ENCODE measurements at regions not wholly inside any gene's neighbourhood (a gene's known extent, or its start where the extent isn't known, plus 50 kb on each side); places are given as distances from the start of the nearest gene placed in this dataset.

GRCh38 chr7:31284106-31284505, 56.4 kb downstream of the NEUROD6 start:
- H3K9me3 ChIP-seq, result no peaks in the 10 kb centered on the region
- intact Hi-C loops (cut with DNase I), result no loop called here
- H3K4me1 ChIP-seq, result no peaks in the 10 kb centered on the region
- no peaks in the 10 kb centered on the region for H3K36me3 ChIP-seq
- WGBS, 2 donors, result 40 to 50% methylated on average over 4 of the region's 4 CpGs
- DNase-seq, result no peak
- H3K4me3 ChIP-seq (replicated peaks in 1 of 3), result no peak overlapping the region
- no peak overlapping the region for H3K27ac ChIP-seq
- TF ChIP-seq, protein P1, sequence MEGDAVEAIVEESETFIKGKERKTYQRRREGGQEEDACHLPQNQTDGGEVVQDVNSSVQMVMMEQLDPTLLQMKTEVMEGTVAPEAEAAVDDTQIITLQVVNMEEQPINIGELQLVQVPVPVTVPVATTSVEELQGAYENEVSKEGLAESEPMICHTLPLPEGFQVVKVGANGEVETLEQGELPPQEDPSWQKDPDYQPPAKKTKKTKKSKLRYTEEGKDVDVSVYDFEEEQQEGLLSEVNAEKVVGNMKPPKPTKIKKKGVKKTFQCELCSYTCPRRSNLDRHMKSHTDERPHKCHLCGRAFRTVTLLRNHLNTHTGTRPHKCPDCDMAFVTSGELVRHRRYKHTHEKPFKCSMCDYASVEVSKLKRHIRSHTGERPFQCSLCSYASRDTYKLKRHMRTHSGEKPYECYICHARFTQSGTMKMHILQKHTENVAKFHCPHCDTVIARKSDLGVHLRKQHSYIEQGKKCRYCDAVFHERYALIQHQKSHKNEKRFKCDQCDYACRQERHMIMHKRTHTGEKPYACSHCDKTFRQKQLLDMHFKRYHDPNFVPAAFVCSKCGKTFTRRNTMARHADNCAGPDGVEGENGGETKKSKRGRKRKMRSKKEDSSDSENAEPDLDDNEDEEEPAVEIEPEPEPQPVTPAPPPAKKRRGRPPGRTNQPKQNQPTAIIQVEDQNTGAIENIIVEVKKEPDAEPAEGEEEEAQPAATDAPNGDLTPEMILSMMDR (IDR thresholded peaks at IDR 0.05), result no peak
- TF ChIP-seq POLR2A (IDR thresholded peaks at IDR 0.05), result no peak
- H3K27me3 ChIP-seq, result no peaks in the 10 kb centered on the region

- intact Hi-C loops (cut with DNase I), result no loop called here
- Histone ChIP-seq H3K4me1 (no peaks in the 10 kb centered on the region), H3K36me3 (no peaks in the 10 kb centered on the region), H3K9me3 (no peaks in the 10 kb centered on the region), H3K27me3 (no peaks in the 10 kb centered on the region), H3K4me3 (replicated peaks in 1 of 3) (no peak overlapping the region), H3K27ac (no peak overlapping the region)
- DNase-seq, result no peak
- no peak for TF ChIP-seq POLR2A (IDR thresholded peaks at IDR 0.05)
- TF ChIP-seq, protein P1 (IDR thresholded peaks at IDR 0.05), result no peak
- 43 to 50% methylated on average over 5 of the region's 5 CpGs for WGBS, 2 donors
These were observed 68.7 kb downstream of the NEUROD6 start for GRCh38 chr7:31271641-31272405.

DNA sequence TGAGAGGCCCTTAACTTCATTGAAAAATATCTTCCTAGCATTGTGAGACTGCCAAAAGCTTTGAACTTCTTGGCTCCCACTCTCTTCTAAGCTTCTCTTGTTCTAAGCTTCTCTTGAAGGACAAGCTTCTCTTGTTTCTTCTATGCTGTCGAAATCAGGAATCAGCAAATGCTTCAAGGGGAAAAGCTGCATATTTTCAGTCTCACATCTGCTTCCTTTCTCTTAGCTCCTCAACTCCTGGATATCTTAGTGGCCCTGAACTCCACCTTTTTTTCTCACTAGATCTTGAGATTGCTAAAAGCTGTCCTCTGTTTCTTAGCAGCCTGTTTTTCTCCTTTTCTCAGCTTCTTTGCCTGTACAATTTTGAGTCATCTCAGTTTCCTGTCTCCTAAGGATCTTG, 73.0 kb downstream of the NEUROD6 start:
- WGBS, 2 donors, result 19 to 28% methylated on average over 1 of the region's 1 CpG
- H3K27ac ChIP-seq, result no peak overlapping the region
- H3K9me3 ChIP-seq, result no peaks in the 10 kb centered on the region
- H3K36me3 ChIP-seq, result no peaks in the 10 kb centered on the region
- no peak overlapping the region for H3K4me3 ChIP-seq (replicated peaks in 1 of 3)
- intact Hi-C loops (cut with DNase I), result no loop called here
- no peak for DNase-seq
- no peaks in the 10 kb centered on the region for H3K4me1 ChIP-seq
- TF ChIP-seq, protein P1 (IDR thresholded peaks at IDR 0.05), result no peak
- TF ChIP-seq POLR2A (IDR thresholded peaks at IDR 0.05), result no peak
- H3K27me3 ChIP-seq, result no peaks in the 10 kb centered on the region

DNA sequence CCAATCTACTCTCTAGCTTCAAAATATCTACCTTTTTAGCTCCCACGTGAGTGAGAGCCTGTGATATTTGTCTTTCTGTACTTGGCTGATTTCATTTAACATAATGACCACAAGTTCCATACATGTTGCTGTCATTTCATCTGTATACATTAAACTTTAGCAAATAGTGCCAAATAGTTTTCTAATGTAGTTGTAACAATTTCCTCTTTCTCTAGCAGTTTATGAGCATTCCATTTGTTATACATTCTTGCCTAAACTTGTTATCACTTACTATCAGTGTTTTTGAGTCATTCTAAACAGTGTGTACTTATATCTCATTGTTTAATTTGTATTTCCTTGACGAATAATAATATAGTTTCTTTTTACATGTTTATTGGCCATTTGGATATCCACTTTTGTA, 77.2 kb downstream of the NEUROD6 start:
- 72% methylated on average over 2 of the region's 2 CpGs for WGBS, 2 donors
- H3K27me3 ChIP-seq, result no peaks in the 10 kb centered on the region
- no peak overlapping the region for H3K27ac ChIP-seq
- no peak for DNase-seq
- intact Hi-C loops (cut with DNase I), result no loop called here
- H3K9me3 ChIP-seq, result no peaks in the 10 kb centered on the region
- TF ChIP-seq, protein P1 (IDR thresholded peaks at IDR 0.05), result no peak
- no peak for TF ChIP-seq POLR2A (IDR thresholded peaks at IDR 0.05)
- no peaks in the 10 kb centered on the region for H3K4me1 ChIP-seq
- H3K4me3 ChIP-seq (replicated peaks in 1 of 3), result no peak overlapping the region
- H3K36me3 ChIP-seq, result no peaks in the 10 kb centered on the region

GRCh38 chr7:31261341-31261740, 79.2 kb downstream of the NEUROD6 start:
- Histone ChIP-seq H3K27ac (no peak overlapping the region), H3K4me3 (replicated peaks in 1 of 3) (no peak overlapping the region), H3K9me3 (no peaks in the 10 kb centered on the region), H3K27me3 (no peaks in the 10 kb centered on the region), H3K36me3 (no peaks in the 10 kb centered on the region), H3K4me1 (no peaks in the 10 kb centered on the region)
- intact Hi-C loops (cut with DNase I), result no loop called here
- no peak for DNase-seq
- 37 to 40% methylated on average over 7 of the region's 7 CpGs for WGBS, 2 donors
- TF ChIP-seq, protein P1 (IDR thresholded peaks at IDR 0.05), result no peak
- TF ChIP-seq POLR2A (IDR thresholded peaks at IDR 0.05), result no peak

Data from thyroid gland (tissue), 4 donors.